Brain microvascular endothelial cell (primary cell): ENCODE measurements at regions not wholly inside any gene's neighbourhood (a gene's known extent, or its start where the extent isn't known, plus 50 kb on each side); places are given as distances from the start of the nearest gene placed in this dataset.
"Not testable (repeated sequence)": the region's sequence is repeated elsewhere in the genome, so short reads cannot be mapped to it uniquely, and the experiment has no call there.

ENCODE experiments used
- DNase-seq: peaks from one replicate; pipeline ENCODE4 v3.0.0-alpha.2; 2020
- H3K27ac ChIP-seq: fragments of 250-450 bp; sonication (Bioruptor Pico); 2 replicates; pipeline ENCODE4 v1.5.1; 2020; ENCODE audit warnings: mild to moderate bottlenecking, moderate library complexity
- H3K27me3 ChIP-seq: fragments of 250-450 bp; sonication (Bioruptor Pico); replicated peaks from 2 replicates; pipeline ENCODE4 v1.5.1; 2020; ENCODE audit warnings: mild to moderate bottlenecking
- H3K36me3 ChIP-seq: fragments of 250-450 bp; sonication (Bioruptor Pico); replicated peaks from 2 replicates; pipeline ENCODE4 v1.5.1; 2020; ENCODE audit warnings: mild to moderate bottlenecking
- H3K4me3 ChIP-seq: 2 replicates; pipeline ENCODE4 v1.5.1; 2011; ENCODE audit warnings: low read depth, mild to moderate bottlenecking, control low read depth, low read length, moderate library complexity
- in situ Hi-C: cut with HindIII; loops from 2 replicates; pipeline ENCODE4 v1.10.0; 2017; ENCODE audit warnings: low sequenced_read_pairs, low pct_ligation_motif_present
- TF ChIP-seq, protein P1 (sequence below): IDR thresholded peaks from 2 replicates; pipeline ENCODE4 v1.5.1; 2011; ENCODE audit warnings: low read depth, mild to moderate bottlenecking, moderate library complexity, low read length, control low read depth, inconsistent platforms; ENCODE audit errors: missing control alignments

DNA sequence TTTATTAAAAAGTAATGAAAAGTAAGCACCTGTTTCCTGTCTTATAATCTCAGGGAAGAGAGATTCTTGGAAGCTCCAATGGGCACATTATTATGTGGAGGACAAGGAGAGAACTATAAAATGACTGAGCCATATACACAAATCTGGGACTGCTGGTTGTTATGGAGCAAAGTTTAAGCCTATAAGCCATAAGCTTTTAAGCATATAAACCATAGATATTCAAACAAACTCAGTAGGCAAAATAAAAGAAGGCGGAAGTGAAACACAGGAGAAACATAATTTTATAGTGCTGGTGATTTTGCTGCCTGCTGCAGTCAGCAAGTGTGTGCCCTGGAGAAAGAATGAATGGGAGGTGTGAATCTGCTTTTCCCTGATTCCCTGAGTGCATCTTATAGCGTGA lies 274.4 kb downstream of the KIF20B start:
- in situ Hi-C loops, result no loop called here
- H3K36me3 ChIP-seq, result no peaks in the 10 kb centered on the region
- TF ChIP-seq, protein P1, sequence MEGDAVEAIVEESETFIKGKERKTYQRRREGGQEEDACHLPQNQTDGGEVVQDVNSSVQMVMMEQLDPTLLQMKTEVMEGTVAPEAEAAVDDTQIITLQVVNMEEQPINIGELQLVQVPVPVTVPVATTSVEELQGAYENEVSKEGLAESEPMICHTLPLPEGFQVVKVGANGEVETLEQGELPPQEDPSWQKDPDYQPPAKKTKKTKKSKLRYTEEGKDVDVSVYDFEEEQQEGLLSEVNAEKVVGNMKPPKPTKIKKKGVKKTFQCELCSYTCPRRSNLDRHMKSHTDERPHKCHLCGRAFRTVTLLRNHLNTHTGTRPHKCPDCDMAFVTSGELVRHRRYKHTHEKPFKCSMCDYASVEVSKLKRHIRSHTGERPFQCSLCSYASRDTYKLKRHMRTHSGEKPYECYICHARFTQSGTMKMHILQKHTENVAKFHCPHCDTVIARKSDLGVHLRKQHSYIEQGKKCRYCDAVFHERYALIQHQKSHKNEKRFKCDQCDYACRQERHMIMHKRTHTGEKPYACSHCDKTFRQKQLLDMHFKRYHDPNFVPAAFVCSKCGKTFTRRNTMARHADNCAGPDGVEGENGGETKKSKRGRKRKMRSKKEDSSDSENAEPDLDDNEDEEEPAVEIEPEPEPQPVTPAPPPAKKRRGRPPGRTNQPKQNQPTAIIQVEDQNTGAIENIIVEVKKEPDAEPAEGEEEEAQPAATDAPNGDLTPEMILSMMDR, result no peak

DNA sequence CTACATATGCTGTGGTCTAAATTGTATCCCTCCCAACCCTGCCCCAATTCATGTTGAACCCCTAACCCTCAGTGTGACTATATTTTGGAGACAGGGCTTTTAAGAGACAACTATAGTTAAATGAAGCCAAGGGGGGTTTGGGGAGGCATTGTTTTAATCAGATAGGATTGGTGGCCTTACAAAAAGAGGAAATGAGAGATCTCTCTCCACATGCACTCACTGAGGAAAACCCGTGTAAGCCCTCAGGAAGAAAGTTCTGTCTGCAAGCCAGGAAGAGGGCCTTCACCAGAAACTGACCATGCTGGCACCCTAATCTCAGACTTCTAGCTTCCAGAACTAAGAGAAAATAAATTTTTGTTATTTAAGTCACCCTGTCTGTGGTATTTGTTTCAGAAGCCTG lies 276.7 kb downstream of the KIF20B start:
- no peak for DNase-seq
- H3K36me3 ChIP-seq, result no peaks in the 10 kb centered on the region
- no peaks in the 10 kb centered on the region for H3K27me3 ChIP-seq
- TF ChIP-seq, protein P1, result no peak
- in situ Hi-C loops, result no loop called here
- no peak overlapping the region for H3K27ac ChIP-seq
- H3K4me3 ChIP-seq, result no peak overlapping the region

More for the DNA sequence above, 274.4 kb downstream of the KIF20B start:
- Histone ChIP-seq H3K27ac (no peak overlapping the region), H3K4me3 (no peak overlapping the region), H3K27me3 (no peaks in the 10 kb centered on the region)
- no peak for DNase-seq

DNA sequence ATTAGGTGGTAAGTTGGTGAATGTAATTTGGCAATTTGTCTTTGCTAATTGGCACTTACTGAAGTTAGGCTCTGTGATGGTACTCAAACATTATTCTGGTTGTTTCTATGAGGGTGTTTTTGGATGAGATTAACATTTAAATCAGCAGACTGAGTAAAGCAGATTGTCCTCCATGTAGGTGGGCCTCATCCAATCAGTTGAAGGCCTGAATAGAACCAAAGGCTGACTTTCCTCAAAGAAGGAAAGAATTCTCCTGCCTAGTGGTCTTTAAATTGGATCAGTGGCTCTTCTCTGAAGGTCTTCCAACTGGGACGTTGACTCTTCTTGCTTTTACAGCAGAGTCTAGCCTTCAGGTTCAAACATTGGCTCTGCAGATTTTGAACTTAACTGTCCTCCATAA lies 278.3 kb downstream of the KIF20B start:
- in situ Hi-C loops, result no loop called here
- TF ChIP-seq, protein P1, result no peak

DNA sequence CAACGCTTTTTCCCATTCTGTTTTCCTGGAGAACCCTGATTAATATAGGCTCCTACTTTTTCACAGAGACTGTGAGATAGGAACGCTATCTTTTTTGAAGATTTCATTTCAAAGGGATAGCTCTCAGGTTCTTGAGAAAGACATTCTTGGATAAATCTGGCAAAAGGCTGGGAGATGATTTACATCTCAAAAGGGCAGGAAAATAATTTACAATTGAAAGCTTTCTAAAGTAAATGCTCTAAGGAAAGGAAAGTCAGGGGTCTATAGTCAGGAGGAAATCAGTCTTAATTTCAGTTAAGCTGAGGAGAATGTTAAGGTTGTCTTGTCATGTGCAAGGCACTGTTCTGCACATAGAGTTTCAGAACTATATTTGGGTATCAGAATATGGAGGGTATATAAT lies 278.8 kb downstream of the KIF20B start:
- H3K36me3 ChIP-seq, result no peaks in the 10 kb centered on the region
- H3K4me3 ChIP-seq, result no peak overlapping the region
- TF ChIP-seq, protein P1, result no peak
- H3K27me3 ChIP-seq, result no peaks in the 10 kb centered on the region
- in situ Hi-C loops, result no loop called here
- no peak for DNase-seq
- no peak overlapping the region for H3K27ac ChIP-seq

More for the DNA sequence above, 278.3 kb downstream of the KIF20B start:
- Histone ChIP-seq H3K27me3 (no peaks in the 10 kb centered on the region), H3K4me3 (no peak overlapping the region), H3K27ac (no peak overlapping the region), H3K36me3 (no peaks in the 10 kb centered on the region)
- DNase-seq, result no peak

DNA sequence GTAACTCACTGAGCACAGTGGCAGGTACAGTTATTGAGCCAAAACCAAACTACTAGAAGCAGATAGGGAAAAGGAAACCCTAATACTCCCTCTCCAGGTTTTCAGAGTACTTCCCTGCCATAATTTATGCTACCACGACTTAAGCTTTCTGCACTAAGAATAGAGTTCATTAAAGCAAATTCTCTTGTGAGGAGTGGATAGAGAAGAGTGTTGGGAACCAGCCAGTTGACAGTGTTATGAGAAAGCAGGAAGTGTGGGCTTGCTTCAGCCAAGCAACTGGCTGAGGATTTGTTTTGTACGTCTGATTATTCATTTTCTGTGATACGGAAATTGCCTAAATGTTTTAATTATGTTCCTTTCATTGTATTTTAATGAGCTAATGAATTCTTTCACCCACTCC lies 280.5 kb downstream of the KIF20B start:
- Histone ChIP-seq H3K27ac (no peak overlapping the region), H3K27me3 (no peaks in the 10 kb centered on the region), H3K36me3 (no peaks in the 10 kb centered on the region), H3K4me3 (no peak overlapping the region)
- in situ Hi-C loops, result no loop called here
- TF ChIP-seq, protein P1, result no peak
- no peak for DNase-seq

DNA sequence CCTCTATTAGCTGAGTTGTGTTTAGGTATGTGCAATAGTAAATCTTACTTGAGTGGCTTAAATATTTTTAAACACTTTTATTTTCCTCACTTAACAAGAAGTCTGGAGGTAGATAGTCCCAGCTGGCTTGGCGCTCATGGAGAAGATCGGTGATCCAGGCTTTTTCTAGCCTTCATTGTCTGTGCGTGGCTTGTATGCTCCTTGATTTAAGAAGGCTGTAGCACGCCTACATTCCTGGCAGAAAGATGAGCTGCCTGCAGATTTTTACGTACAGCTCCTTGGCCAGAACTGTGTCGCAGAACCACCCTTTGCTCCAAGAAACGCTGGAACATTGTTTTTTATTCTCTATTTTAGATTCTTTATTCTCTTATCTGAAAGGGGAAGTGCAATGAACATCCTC lies 284.1 kb downstream of the KIF20B start:
- in situ Hi-C loops, result no loop called here
- Histone ChIP-seq H3K27me3 (no peaks in the 10 kb centered on the region), H3K27ac (no peak overlapping the region), H3K4me3 (no peak overlapping the region), H3K36me3 (no peaks in the 10 kb centered on the region)
- DNase-seq, result no peak
- TF ChIP-seq, protein P1, result no peak

DNA sequence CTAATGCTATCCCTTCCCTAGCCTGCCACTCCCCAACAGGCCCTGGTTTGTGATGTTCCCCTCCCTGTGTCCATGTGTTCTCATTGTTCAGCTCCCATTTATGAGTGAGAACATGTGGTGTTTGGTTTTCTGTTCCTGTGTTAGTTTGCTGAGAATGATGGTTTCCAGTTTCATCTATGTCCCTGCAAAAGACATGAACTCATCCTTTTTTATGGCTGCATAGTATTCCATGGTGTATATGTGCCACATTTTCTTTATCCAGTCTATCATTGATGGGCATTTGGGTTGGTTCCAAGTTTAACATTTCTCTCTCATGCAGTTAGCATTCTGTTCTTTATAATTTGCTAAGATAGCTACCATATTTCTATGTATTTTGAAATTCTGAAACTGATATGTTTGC lies 287.0 kb downstream of the KIF20B start:
- H3K27ac ChIP-seq, H3K36me3 ChIP-seq, H3K27me3 ChIP-seq, in situ Hi-C loops, H3K4me3 ChIP-seq, DNase-seq: not testable (repeated sequence)
